ENCODE measurements at regions not wholly inside any gene's neighbourhood (a gene's known extent, or its start where the extent isn't known, plus 50 kb on each side); places are given as distances from the start of the nearest gene placed in this dataset.

GRCh38 chr1:194707074-194707473 is 1520.7 kb upstream of the B3GALT2 start (continued):
- no peak for TF ChIP-seq MGA (IDR thresholded peaks at IDR 0.05)
- no peak for TF ChIP-seq FOXJ3 (CRISPR knock-in tag; IDR thresholded peaks at IDR 0.05)
- no peak for TF ChIP-seq RBM17 (IDR thresholded peaks at IDR 0.05; ENCODE audit: borderline replicate concordance, low read depth, low read length)
- peak; percentile 76 to 96; a peak in 3 of 4 replicates for TF ChIP-seq SRF (CRISPR knock-in tag; IDR thresholded peaks at IDR 0.05)
- TF ChIP-seq CLOCK (CRISPR knock-in tag; IDR thresholded peaks at IDR 0.05; ENCODE audit: borderline replicate concordance): no peak
- 0 out of 2 replicates have a peak, but pooled peaks have one; percentile 37 for TF ChIP-seq SMAD4 (CRISPR knock-in tag; conservative IDR thresholded peaks at IDR 0.05)
- no peak for TF ChIP-seq ATF1 (CRISPR knock-in tag; IDR thresholded peaks at IDR 0.05)
- TF ChIP-seq ATF1 (tag; IDR thresholded peaks at IDR 0.05): no peak
- no peak for TF ChIP-seq RBM34 (IDR thresholded peaks at IDR 0.05; ENCODE audit: borderline replicate concordance, insufficient read depth, low read length)
- peak; percentile 44 to 71; a peak in 2 of 4 replicates for TF ChIP-seq TRIM24 (IDR thresholded peaks at IDR 0.05)
- TF ChIP-seq PPARD (CRISPR knock-in tag; IDR thresholded peaks at IDR 0.05): no peak
- no peak for TF ChIP-seq ADNP (tag; IDR thresholded peaks at IDR 0.05)
- TF ChIP-seq GABPB2 (CRISPR knock-in tag; conservative IDR thresholded peaks at IDR 0.05): no peak
- TF ChIP-seq MAFK (IDR thresholded peaks at IDR 0.05; ENCODE audit: low read length): peak; percentile 79
- TF ChIP-seq PML (IDR thresholded peaks at IDR 0.05; ENCODE audit: low read length): no peak
- no peak for TF ChIP-seq HDAC1 (IDR thresholded peaks at IDR 0.05)
- no peak for TF ChIP-seq GTF2E2 (tag; IDR thresholded peaks at IDR 0.05)

Data from K562 (cell line).